HCT116 (cell line): ENCODE measurements at regions not wholly inside any gene's neighbourhood (a gene's known extent, or its start where the extent isn't known, plus 50 kb on each side); places are given as distances from the start of the nearest gene placed in this dataset.

Experiments
- ATAC-seq: fragments of 200-7000 bp; cut with Tn5 transposase; 2 replicates; pipeline ENCODE4 v1.9.1; 2020; ENCODE audit warnings: mild to moderate bottlenecking, moderate library complexity
- BruUV-seq: library from RNA; stranded (reverse); fragments of 400-500 nt; replicated peaks from 2 replicates; lab custom pipeline; 2021; lab: Mats Ljungman, UMichigan
- CTCF ChIA-PET: fragments of 300-600 bp; sonication (Branson Sonifier 250); formaldehyde crosslinking; loops from one replicate; lab custom pipeline; 2021; ENCODE audit warnings: antibody characterized with exemption; lab: Charles Lee
- POLR2A ChIA-PET: fragments of 300-600, 350-600 bp; sonication (Branson Sonifier 250); formaldehyde crosslinking; loops from one replicate; lab custom pipeline; 2021; ENCODE audit warnings: antibody characterized with exemption; lab: Charles Lee
- RAD21 ChIA-PET, 2 experiments: fragments of 300-600 bp; sonication (Branson Sonifier 250); formaldehyde crosslinking; loops; one replicate each; lab custom pipeline; 2023; ENCODE audit warnings: low total read pairs in 2 of 2; ENCODE audit not compliant: uncharacterized antibody in 2 of 2, unreplicated experiment in 2 of 2, low non-redundant PET in 1 of 2; lab: Charles Lee
- DNase-seq: peaks from one replicate; pipeline ENCODE4 v3.0.0-alpha.2; 2010; ENCODE audit warnings: low read depth, low spot score
- H2AFZ ChIP-seq: fragments of 200-600 bp; shearing (Covaris generic), sonication (generic); 2 replicates; pipeline ENCODE4 v1.6.1; 2017; ENCODE audit warnings: low read depth, mixed run types, mixed read lengths, antibody characterized with exemption, low read length; ENCODE audit not compliant: poor library complexity, severe bottlenecking
- H3K27ac ChIP-seq: 2 replicates; pipeline ENCODE4 v1.5.1; 2012; ENCODE audit warnings: low read depth, low read length
- H3K27me3 ChIP-seq: fragments of 200-600 bp; sonication (generic); 2 replicates; pipeline ENCODE4 v1.6.1; 2016; ENCODE audit warnings: mixed run types, low read length, mixed read lengths; ENCODE audit not compliant: insufficient read depth
- H3K36me3 ChIP-seq, 2 experiments: fragments of 200-500 bp in 1 of 2; fragments of 200-600 bp in 1 of 2; sonication (Bioruptor generic) in 1 of 2; sonication (generic) in 1 of 2; 2 replicates each; pipeline versions ENCODE4 v1.5.1 to v1.6.1; 2014 to 2016; ENCODE audit warnings: low read length in 2 of 2, inconsistent platforms in 1 of 2, mixed read lengths in 1 of 2, mixed run types in 1 of 2; ENCODE audit not compliant: insufficient read depth in 2 of 2, control insufficient read depth in 1 of 2
- H3K4me1 ChIP-seq, 2 experiments: fragments of 200-600 bp in 1 of 2; sonication (generic) in 1 of 2; 2 replicates each; pipeline versions ENCODE4 v1.5.1 to v1.6.1; 2012 to 2017; ENCODE audit warnings: low read length in 2 of 2, inconsistent platforms in 1 of 2, mild to moderate bottlenecking in 1 of 2, mixed read lengths in 1 of 2, mixed run types in 1 of 2, moderate library complexity in 1 of 2; ENCODE audit not compliant: insufficient read depth in 2 of 2, control insufficient read depth in 1 of 2
- H3K4me2 ChIP-seq: fragments of 200-600 bp; sonication (generic); 2 replicates; pipeline ENCODE4 v1.6.1; 2017; ENCODE audit warnings: mixed run types, low read length, mixed read lengths
- H3K4me3 ChIP-seq, 2 experiments: fragments of 200-600 bp in 1 of 2; sonication (generic) in 1 of 2; replicated peaks in 1 of 2; 2 replicates each; pipeline ENCODE4 v1.5.1; 2011 to 2016; ENCODE audit warnings: low read length in 2 of 2, control low read depth in 1 of 2, low read depth in 1 of 2, mild to moderate bottlenecking in 1 of 2, mixed read lengths in 1 of 2, mixed run types in 1 of 2
- H3K79me2 ChIP-seq: fragments of 200-600 bp; sonication (generic); 2 replicates; pipeline ENCODE4 v1.6.1; 2017; ENCODE audit warnings: mild to moderate bottlenecking, mixed run types, low read length, moderate library complexity, mixed read lengths; ENCODE audit not compliant: insufficient read depth
- H3K9ac ChIP-seq: fragments of 200-600 bp; sonication (generic); 2 replicates; pipeline ENCODE4 v1.6.1; 2016; ENCODE audit warnings: low read length, mixed read lengths
- H3K9me2 ChIP-seq: fragments of 200-600 bp; sonication (generic), shearing (Covaris generic); 2 replicates; pipeline ENCODE4 v1.6.1; 2017; ENCODE audit warnings: mixed run types, mild to moderate bottlenecking, moderate library complexity; ENCODE audit not compliant: insufficient read depth
- H3K9me3 ChIP-seq, 2 experiments: fragments of 200-500 bp in 1 of 2; fragments of 200-600 bp in 1 of 2; sonication (Bioruptor generic) in 1 of 2; sonication (generic) in 1 of 2; 2 replicates each; pipeline ENCODE4 v1.6.1; 2014 to 2017; ENCODE audit warnings: low read length in 2 of 2, mixed read lengths in 2 of 2, inconsistent platforms in 1 of 2, low read depth in 1 of 2, mild to moderate bottlenecking in 1 of 2, mixed run types in 1 of 2, moderate library complexity in 1 of 2; ENCODE audit not compliant: control insufficient read depth in 1 of 2, insufficient read depth in 1 of 2
- H4K20me1 ChIP-seq: fragments of 200-600 bp; sonication (generic), shearing (Covaris generic); 2 replicates; pipeline ENCODE4 v1.6.1; 2017; ENCODE audit warnings: mixed run types, mild to moderate bottlenecking, moderate library complexity; ENCODE audit not compliant: insufficient read depth
- FOSL1 ChIP-seq: IDR thresholded peaks from 2 replicates; pipeline ENCODE4 v1.6.1; 2012; ENCODE audit warnings: low read depth
- JUND ChIP-seq: IDR thresholded peaks from 2 replicates; pipeline ENCODE4 v1.6.1; 2012
- TCF7L2 ChIP-seq: IDR thresholded peaks from 2 replicates; pipeline ENCODE4 v1.7.0; 2011; ENCODE audit warnings: borderline replicate concordance, inconsistent platforms; ENCODE audit not compliant: insufficient read depth, insufficient read length; ENCODE audit errors: extremely low read depth
- YY1 ChIP-seq: IDR thresholded peaks from 2 replicates; pipeline ENCODE4 v1.6.1; 2011; ENCODE audit warnings: low read length, low read depth, moderate library complexity, mild to moderate bottlenecking; ENCODE audit not compliant: insufficient replicate concordance; ENCODE audit errors: extremely low read depth
- ZNF274 ChIP-seq: fragments of 200-500 bp; sonication (Bioruptor generic); IDR thresholded peaks from 2 replicates; pipeline ENCODE4 v1.6.1; 2014; ENCODE audit warnings: mild to moderate bottlenecking, low read depth, low read length, inconsistent platforms
- intact Hi-C: fragments of 100-400 bp; cut with micrococcal nuclease; formaldehyde crosslinking; loops from 2 replicates; pipeline ENCODE4 v1.10.0; 2022
- TF ChIP-seq, protein P1 (sequence below): IDR thresholded peaks from 2 replicates; pipeline ENCODE4 v1.6.1; 2012

- DNase-seq = no peak
- no peaks in the 10 kb centered on the region for H3K9me3 ChIP-seq
- ChIA-PET CTCF (no interaction called here), POLR2A (no interaction called here), RAD21 (no interaction called here)
- no peaks in the 10 kb centered on the region for H3K4me1 ChIP-seq
- intact Hi-C loops = no loop called here
- no peaks in the 10 kb centered on the region for H3K36me3 ChIP-seq
- H3K9me2 ChIP-seq = no peaks in the 10 kb centered on the region
- no TSS peak for BruUV-seq
- no peak overlapping the region for H3K4me2 ChIP-seq
- no peak overlapping the region for H2AFZ ChIP-seq
- no peaks in the 10 kb centered on the region for H3K27me3 ChIP-seq
- no peaks in the 10 kb centered on the region for H3K79me2 ChIP-seq
- H3K4me3 ChIP-seq = no peak overlapping the region
- TF ChIP-seq JUND = no peak
- no peak for TF ChIP-seq TCF7L2
- H3K9ac ChIP-seq = no peak overlapping the region
- no peaks in the 10 kb centered on the region for H4K20me1 ChIP-seq
- ATAC-seq = no peak
- H3K27ac ChIP-seq = no peak overlapping the region
Measured at GRCh38 chr6:47944846-47945245, 163.0 kb downstream of the OPN5 start.

DNA sequence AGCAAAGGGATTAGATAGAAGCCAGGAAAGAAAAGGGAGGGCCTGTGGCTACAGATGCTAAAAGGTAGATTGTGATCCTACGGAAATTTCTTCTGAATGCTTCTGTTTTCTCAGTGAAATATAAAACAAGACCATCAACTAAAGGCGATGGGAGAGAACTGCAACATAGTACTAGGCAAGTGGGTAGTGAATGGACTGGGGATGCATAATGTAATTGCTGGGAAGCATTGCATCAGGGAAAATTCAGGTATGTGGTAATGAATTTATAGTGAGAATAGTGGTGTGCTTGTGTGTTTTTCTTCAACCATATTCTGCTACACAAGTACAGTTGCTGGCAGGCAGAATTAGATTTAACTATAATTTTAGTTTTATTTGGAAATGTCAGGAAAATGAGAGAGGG, 156.6 kb downstream of the OPN5 start:
- DNase-seq (no peak), ATAC-seq (no peak)
- Histone ChIP-seq H3K9me3 (no peaks in the 10 kb centered on the region), H3K27me3 (no peaks in the 10 kb centered on the region), H3K79me2 (no peaks in the 10 kb centered on the region), H3K4me1 (no peaks in the 10 kb centered on the region), H3K9ac (no peak overlapping the region), H2AFZ (no peak overlapping the region), H3K27ac (no peak overlapping the region), H3K9me2 (no peaks in the 10 kb centered on the region), H3K4me3 (no peak overlapping the region), H3K4me2 (no peak overlapping the region), H4K20me1 (no peaks in the 10 kb centered on the region), H3K36me3 (no peaks in the 10 kb centered on the region)
- BruUV-seq = no TSS peak
- RAD21 ChIA-PET = no interaction called here
- TF ChIP-seq ZNF274 (no peak), FOSL1 (no peak), TCF7L2 (no peak), YY1 (no peak)
- TF ChIP-seq, protein P1, sequence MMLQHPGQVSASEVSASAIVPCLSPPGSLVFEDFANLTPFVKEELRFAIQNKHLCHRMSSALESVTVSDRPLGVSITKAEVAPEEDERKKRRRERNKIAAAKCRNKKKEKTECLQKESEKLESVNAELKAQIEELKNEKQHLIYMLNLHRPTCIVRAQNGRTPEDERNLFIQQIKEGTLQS = no peak
- POLR2A ChIA-PET = no interaction called here
- CTCF ChIA-PET = no interaction called here
- intact Hi-C loops = no loop called here
